OCI-LY7 (cell line): ENCODE measurements at regions not wholly inside any gene's neighbourhood (a gene's known extent, or its start where the extent isn't known, plus 50 kb on each side); places are given as distances from the start of the nearest gene placed in this dataset.

Experiments used
- BruUV-seq: library from RNA; stranded (reverse); fragments of 400-500 nt; replicated peaks from 2 replicates; lab custom pipeline; 2021; lab: Mats Ljungman, UMichigan
- CTCF ChIA-PET: fragments of 300-600 bp; sonication (Branson Sonifier 250); formaldehyde crosslinking; loops from one replicate; lab custom pipeline; 2022; ENCODE audit warnings: antibody characterized with exemption; ENCODE audit not compliant: unreplicated experiment; lab: Charles Lee
- POLR2A ChIA-PET: fragments of 300-600 bp; sonication (Branson Sonifier 250); formaldehyde crosslinking; loops from one replicate; lab custom pipeline; 2022; ENCODE audit warnings: antibody characterized with exemption; lab: Charles Lee
- DNase-seq: peaks from one replicate; pipeline ENCODE4 v3.0.0-alpha.2; 2015; ENCODE audit warnings: low spot score
- H2AFZ ChIP-seq: fragments of 200-600 bp; sonication (generic), shearing (Covaris generic); 2 replicates; pipeline ENCODE4 v1.6.1; 2014; ENCODE audit warnings: mild to moderate bottlenecking, antibody characterized with exemption, low read length, moderate library complexity
- H3K27ac ChIP-seq: fragments of 200-600 bp; sonication (generic); 2 replicates; pipeline ENCODE4 v1.5.1; 2014; ENCODE audit warnings: mixed run types, low read depth, mild to moderate bottlenecking, moderate library complexity, low read length, inconsistent platforms; ENCODE audit not compliant: poor library complexity, severe bottlenecking
- H3K36me3 ChIP-seq: fragments of 200-600 bp; sonication (generic); 2 replicates; pipeline ENCODE4 v1.6.1; 2014; ENCODE audit warnings: mild to moderate bottlenecking, antibody characterized with exemption, low read length, moderate library complexity, mixed read lengths; ENCODE audit not compliant: insufficient read depth
- H3K4me1 ChIP-seq: fragments of 200-600 bp; sonication (generic); 2 replicates; pipeline ENCODE4 v1.5.1; 2014; ENCODE audit warnings: mild to moderate bottlenecking, low read length; ENCODE audit not compliant: insufficient read depth, poor library complexity, severe bottlenecking
- H3K4me2 ChIP-seq: fragments of 200-600 bp; sonication (generic); 2 replicates; pipeline ENCODE4 v1.6.1; 2014; ENCODE audit warnings: mild to moderate bottlenecking, low read length
- H3K4me3 ChIP-seq: fragments of 200-600 bp; sonication (generic); 2 replicates; pipeline ENCODE4 v1.5.1; 2014; ENCODE audit warnings: mild to moderate bottlenecking, low read depth, low read length; ENCODE audit not compliant: poor library complexity, severe bottlenecking
- H3K79me2 ChIP-seq: fragments of 200-600 bp; sonication (generic); 2 replicates; pipeline ENCODE4 v1.6.1; 2016; ENCODE audit warnings: low read depth, mild to moderate bottlenecking, low read length, moderate library complexity, mixed read lengths; ENCODE audit not compliant: insufficient read depth
- H3K9me2 ChIP-seq: fragments of 200-600 bp; sonication (generic); 2 replicates; pipeline ENCODE4 v1.6.1; 2016; ENCODE audit warnings: mild to moderate bottlenecking, low read length, mixed read lengths; ENCODE audit not compliant: insufficient read depth
- H3K9me3 ChIP-seq: fragments of 200-600 bp; sonication (generic); 2 replicates; pipeline ENCODE4 v1.6.1; 2014; ENCODE audit warnings: mild to moderate bottlenecking, mixed run types, low read length, mixed read lengths
- H4K20me1 ChIP-seq: fragments of 200-600 bp; sonication (generic); 2 replicates; pipeline ENCODE4 v1.6.1; 2014; ENCODE audit warnings: mild to moderate bottlenecking, antibody characterized with exemption, low read length, moderate library complexity, mixed read lengths; ENCODE audit not compliant: insufficient read depth
- EZH2phosphoT487 ChIP-seq: fragments of 200-600 bp; sonication (generic); IDR thresholded peaks from 2 replicates; pipeline ENCODE4 v1.6.1; 2018; ENCODE audit warnings: low read depth, borderline replicate concordance, mild to moderate bottlenecking, mixed run types, antibody characterized with exemption, low read length, moderate library complexity, mixed read lengths
- intact Hi-C: fragments of 100-400 bp; cut with micrococcal nuclease; formaldehyde crosslinking; loops from one replicate; pipeline ENCODE4 v1.10.0; 2022; ENCODE audit not compliant: unreplicated experiment
- TF ChIP-seq, protein P1 (sequence below): fragments of 200-600 bp; sonication (generic); conservative IDR thresholded peaks from 2 replicates; pipeline ENCODE4 v1.5.1; 2014; ENCODE audit warnings: mild to moderate bottlenecking, antibody characterized with exemption, low read length, moderate library complexity, mixed read lengths

DNA sequence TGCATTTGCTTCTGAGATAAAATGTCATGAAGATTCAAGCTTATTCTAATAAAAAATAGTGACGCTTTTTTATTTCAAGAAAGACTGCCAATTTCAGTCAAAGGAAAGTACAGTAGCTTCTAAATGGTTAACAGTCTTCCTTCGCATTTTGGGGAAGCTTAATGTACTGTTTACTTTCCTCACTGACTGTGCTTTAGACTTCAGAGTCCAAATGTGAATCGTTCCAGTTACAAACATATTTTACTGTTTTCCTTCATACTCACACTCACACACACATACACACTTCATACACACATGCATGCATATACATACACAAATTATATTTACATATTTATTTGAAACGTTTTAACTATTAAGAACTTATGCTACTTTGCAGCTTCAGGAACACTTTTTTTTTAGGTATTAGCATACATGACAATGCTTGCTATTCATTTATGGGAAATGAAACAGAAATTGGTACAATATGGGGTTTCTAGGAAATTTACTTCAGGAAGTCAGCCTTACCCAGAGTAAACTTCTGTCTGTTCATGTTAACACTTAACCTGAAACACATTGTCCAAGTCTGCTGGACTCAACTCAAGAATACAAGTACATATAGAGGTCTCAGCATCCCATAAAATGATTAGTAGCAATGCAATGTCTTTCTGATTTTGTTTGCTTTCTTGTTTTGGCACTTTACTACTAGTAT, 145.4 kb downstream of the RPS12 start:
- Histone ChIP-seq H3K36me3 (no peaks in the 10 kb centered on the region), H3K9me3 (no peaks in the 10 kb centered on the region), H3K4me1 (no peaks in the 10 kb centered on the region), H4K20me1 (no peaks in the 10 kb centered on the region), H3K4me2 (no peak overlapping the region), H3K9me2 (no peaks in the 10 kb centered on the region), H3K79me2 (no peaks in the 10 kb centered on the region), H3K27ac (no peak overlapping the region), H3K4me3 (no peak overlapping the region), H2AFZ (no peak overlapping the region)
- BruUV-seq, result no TSS peak
- intact Hi-C loops, result loop anchor here (5.0 kb wide), 1 partner anchor 553 kb away; no protein-coding TSS in a partner anchor
- TF ChIP-seq EZH2phosphoT487, result no peak
- TF ChIP-seq, protein P1, sequence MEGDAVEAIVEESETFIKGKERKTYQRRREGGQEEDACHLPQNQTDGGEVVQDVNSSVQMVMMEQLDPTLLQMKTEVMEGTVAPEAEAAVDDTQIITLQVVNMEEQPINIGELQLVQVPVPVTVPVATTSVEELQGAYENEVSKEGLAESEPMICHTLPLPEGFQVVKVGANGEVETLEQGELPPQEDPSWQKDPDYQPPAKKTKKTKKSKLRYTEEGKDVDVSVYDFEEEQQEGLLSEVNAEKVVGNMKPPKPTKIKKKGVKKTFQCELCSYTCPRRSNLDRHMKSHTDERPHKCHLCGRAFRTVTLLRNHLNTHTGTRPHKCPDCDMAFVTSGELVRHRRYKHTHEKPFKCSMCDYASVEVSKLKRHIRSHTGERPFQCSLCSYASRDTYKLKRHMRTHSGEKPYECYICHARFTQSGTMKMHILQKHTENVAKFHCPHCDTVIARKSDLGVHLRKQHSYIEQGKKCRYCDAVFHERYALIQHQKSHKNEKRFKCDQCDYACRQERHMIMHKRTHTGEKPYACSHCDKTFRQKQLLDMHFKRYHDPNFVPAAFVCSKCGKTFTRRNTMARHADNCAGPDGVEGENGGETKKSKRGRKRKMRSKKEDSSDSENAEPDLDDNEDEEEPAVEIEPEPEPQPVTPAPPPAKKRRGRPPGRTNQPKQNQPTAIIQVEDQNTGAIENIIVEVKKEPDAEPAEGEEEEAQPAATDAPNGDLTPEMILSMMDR, result no peak
- no peak for DNase-seq
- POLR2A ChIA-PET, result interaction anchor here (0.5 to 1.4 kb wide), 3 partner anchors 13 to 1319 kb away, joined by 3 to 6 read pairs (median 3); no protein-coding TSS in a partner anchor
- CTCF ChIA-PET, result no interaction called here

DNA sequence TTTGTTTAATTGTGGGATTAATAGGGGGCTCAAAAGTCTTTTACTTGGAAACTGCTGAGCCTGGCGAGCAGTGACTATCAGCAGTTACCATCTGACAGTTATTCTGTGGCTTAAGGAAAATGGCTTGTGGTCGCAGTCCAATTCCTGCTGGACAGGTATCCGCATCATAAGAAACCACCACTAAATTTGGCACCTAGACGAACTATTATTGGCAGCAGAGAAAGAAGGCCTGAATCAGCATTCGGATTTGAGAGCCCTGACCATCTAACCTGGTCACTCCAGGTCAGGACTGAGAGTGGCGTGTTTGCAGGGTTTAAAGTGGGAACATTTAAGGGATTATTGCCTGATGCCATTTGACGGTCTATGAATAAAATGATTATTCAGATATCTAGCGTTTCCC, 146.4 kb downstream of the RPS12 start:
- Histone ChIP-seq H3K4me3 (no peak overlapping the region), H2AFZ (no peak overlapping the region), H3K79me2 (no peaks in the 10 kb centered on the region), H3K9me2 (no peaks in the 10 kb centered on the region), H3K9me3 (no peaks in the 10 kb centered on the region), H3K36me3 (no peaks in the 10 kb centered on the region), H3K4me1 (no peaks in the 10 kb centered on the region), H3K27ac (no peak overlapping the region), H3K4me2 (no peak overlapping the region), H4K20me1 (no peaks in the 10 kb centered on the region)
- CTCF ChIA-PET, result no interaction called here
- no peak for DNase-seq
- POLR2A ChIA-PET, result no interaction called here
- BruUV-seq, result no TSS peak
- TF ChIP-seq, protein P1, result no peak
- no peak for TF ChIP-seq EZH2phosphoT487
- intact Hi-C loops, result loop anchor here (5.0 kb wide), 1 partner anchor 552 kb away; no protein-coding TSS in a partner anchor

DNA sequence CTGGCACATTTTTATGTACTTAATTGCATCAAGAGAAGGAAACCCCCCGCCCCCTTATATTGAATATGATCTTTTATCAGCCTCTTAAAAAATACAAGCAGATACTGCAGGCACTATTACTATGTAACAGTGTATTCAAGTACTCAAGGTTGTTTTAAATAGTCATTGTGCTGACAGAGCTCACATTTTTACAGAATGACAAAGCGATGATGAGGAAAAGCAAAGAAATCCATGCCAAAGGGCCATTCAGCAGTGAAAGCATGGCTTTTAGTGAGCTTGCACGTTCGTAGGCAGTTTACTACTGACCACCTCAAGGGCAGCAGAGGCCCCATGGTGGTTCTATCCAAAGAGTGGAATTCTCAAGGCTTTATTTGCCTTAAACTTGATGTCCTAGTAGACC, 146.8 kb downstream of the RPS12 start:
- H2AFZ ChIP-seq, result no peak overlapping the region
- DNase-seq, result no peak
- H3K4me1 ChIP-seq, result no peaks in the 10 kb centered on the region
- intact Hi-C loops, result loop anchor here (5.0 kb wide), 1 partner anchor 551 kb away; no protein-coding TSS in a partner anchor
- no peaks in the 10 kb centered on the region for H3K36me3 ChIP-seq
- H3K27ac ChIP-seq, result no peak overlapping the region
- H3K9me2 ChIP-seq, result no peaks in the 10 kb centered on the region
- no peak overlapping the region for H3K4me3 ChIP-seq
- H3K4me2 ChIP-seq, result no peak overlapping the region
- H4K20me1 ChIP-seq, result no peaks in the 10 kb centered on the region
- no peaks in the 10 kb centered on the region for H3K79me2 ChIP-seq
- ChIA-PET CTCF (no interaction called here), POLR2A (no interaction called here)
- BruUV-seq, result no TSS peak
- H3K9me3 ChIP-seq, result no peaks in the 10 kb centered on the region
- TF ChIP-seq, protein P1, result no peak
- no peak for TF ChIP-seq EZH2phosphoT487
